ENCODE measurements at regions not wholly inside any gene's neighbourhood (a gene's known extent, or its start where the extent isn't known, plus 50 kb on each side); places are given as distances from the start of the nearest gene placed in this dataset.
A peak's percentile ranks its signal among the peaks of the same experiment; 100 is the strongest.
"Not testable (repeated sequence)": the region's sequence is repeated elsewhere in the genome, so short reads cannot be mapped to it uniquely, and the experiment has no call there.

GRCh38 chr6:15089569-15090144, 156.2 kb upstream of the JARID2 start:
- DNase-seq = no peak

GRCh38 chr6:15090145-15090579, 155.7 kb upstream of the JARID2 start:
- peak; percentile 17 for DNase-seq

- DNase-seq = no peak
Measured at GRCh38 chr6:15090745-15091384, 155.0 kb upstream of the JARID2 start.

- no peak for DNase-seq
Measured at GRCh38 chr6:15096894-15097837, 148.7 kb upstream of the JARID2 start.

- no peak for DNase-seq
Measured at GRCh38 chr6:15101130-15101529, 144.7 kb upstream of the JARID2 start.

- DNase-seq = no peak
Measured at GRCh38 chr6:15102241-15102640, 143.6 kb upstream of the JARID2 start.

GRCh38 chr6:15106958-15107643, 138.8 kb upstream of the JARID2 start:
- no peak for DNase-seq

GRCh38 chr6:15107644-15108382, 138.1 kb upstream of the JARID2 start:
- DNase-seq = no peak

- DNase-seq = no peak
Measured at GRCh38 chr6:15108383-15108715, 137.5 kb upstream of the JARID2 start.

GRCh38 chr6:15109338-15110090, 136.4 kb upstream of the JARID2 start:
- DNase-seq = no peak

GRCh38 chr6:15110726-15111354, 135.0 kb upstream of the JARID2 start:
- no peak for DNase-seq

- DNase-seq = not testable (repeated sequence)
Measured at GRCh38 chr6:15111576-15111975, 134.3 kb upstream of the JARID2 start.

- DNase-seq = no peak
Measured at GRCh38 chr6:15113587-15113986, 132.3 kb upstream of the JARID2 start.

- no peak for DNase-seq
Measured at GRCh38 chr6:15114061-15114460, 131.8 kb upstream of the JARID2 start.

- DNase-seq = no peak
Measured at GRCh38 chr6:15116889-15117288, 129.0 kb upstream of the JARID2 start.

- DNase-seq = no peak
Measured at GRCh38 chr6:15121443-15121842, 124.4 kb upstream of the JARID2 start.

GRCh38 chr6:15121977-15122550, 123.8 kb upstream of the JARID2 start:
- no peak for DNase-seq

GRCh38 chr6:15129887-15130286, 116.0 kb upstream of the JARID2 start:
- no peak for DNase-seq

- DNase-seq = no peak
Measured at GRCh38 chr6:15131234-15131633, 114.6 kb upstream of the JARID2 start.

- no peak for DNase-seq
Measured at GRCh38 chr6:15131651-15132061, 114.2 kb upstream of the JARID2 start.

GRCh38 chr6:15132167-15132566, 113.7 kb upstream of the JARID2 start:
- DNase-seq = no peak

Data from eye (tissue), 1 donor.